HG02759 (cell line): ENCODE measurements at regions not wholly inside any gene's neighbourhood (a gene's known extent, or its start where the extent isn't known, plus 50 kb on each side); places are given as distances from the start of the nearest gene placed in this dataset.

Experiments used
- ATAC-seq: cut with Tn5 transposase; IDR thresholded peaks from one replicate; pipeline ENCODE4 v1.9.1; 2021; ENCODE audit warnings: mild to moderate bottlenecking, moderate library complexity; ENCODE audit not compliant: unreplicated experiment

DNA sequence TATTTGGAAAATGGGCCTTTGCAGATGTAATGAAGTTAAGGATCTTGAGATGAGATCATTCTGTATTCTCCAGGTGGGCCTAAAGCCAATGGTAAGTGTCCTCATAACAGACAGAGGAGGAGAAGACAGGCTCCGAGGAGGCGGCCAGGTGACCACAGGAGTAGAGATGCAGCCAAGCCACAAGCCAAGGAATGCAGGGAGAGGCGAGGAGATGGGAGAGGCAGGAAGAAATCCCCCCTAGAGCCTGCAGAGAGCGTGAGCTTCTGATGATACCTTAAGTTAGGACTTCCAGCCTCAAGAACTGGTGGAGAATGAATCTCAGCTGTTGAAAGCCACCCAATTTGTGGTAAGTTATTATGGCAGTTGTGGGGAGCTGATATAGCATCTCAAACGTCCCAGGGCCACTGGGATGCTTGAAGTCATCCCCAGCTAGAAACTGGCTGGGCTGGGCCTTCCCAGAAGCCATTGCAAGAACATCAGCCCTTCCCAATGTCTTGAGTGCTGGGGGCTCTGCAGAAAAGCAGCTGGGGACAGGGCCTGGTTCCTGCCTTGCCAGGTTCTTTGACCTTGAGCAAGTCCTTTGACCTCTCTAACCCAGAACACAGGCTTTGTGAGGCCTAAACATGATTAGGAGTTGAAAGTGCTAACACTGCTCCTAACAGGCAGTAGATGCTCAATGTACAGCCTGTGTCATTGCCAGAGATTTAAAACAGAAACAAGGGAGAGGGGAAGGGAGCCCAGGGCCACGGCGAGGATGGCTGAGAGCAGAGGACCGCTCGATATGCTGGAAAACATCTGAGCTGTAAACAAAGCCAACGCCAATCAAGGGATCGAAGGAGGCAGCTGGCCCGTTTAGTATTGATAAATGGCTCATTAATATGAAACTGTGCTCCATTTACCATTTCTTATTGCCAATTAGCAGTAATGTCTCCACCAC is 632.3 kb downstream of the TBC1D22A start:
- ATAC-seq: no peak

DNA sequence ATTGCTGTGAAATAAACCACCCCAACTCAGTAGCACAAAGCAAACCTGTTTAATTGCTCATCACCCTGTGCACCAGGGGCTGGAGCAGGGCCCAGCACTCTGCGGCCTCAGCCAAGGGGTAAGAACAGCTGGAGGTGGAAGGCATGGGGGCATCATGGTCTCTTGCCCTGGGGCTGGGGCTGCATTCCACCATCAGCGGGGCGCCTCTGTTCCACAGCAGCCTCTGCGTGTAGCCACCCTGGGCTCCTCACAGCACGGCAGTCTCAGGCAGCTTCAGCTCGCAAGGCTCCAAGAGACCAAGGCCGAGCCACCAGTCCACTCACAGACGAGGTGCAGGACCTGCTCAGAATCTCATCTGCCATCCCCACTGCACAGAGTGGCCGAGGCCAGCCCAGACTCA is 630.7 kb downstream of the TBC1D22A start:
- ATAC-seq: no peak

DNA sequence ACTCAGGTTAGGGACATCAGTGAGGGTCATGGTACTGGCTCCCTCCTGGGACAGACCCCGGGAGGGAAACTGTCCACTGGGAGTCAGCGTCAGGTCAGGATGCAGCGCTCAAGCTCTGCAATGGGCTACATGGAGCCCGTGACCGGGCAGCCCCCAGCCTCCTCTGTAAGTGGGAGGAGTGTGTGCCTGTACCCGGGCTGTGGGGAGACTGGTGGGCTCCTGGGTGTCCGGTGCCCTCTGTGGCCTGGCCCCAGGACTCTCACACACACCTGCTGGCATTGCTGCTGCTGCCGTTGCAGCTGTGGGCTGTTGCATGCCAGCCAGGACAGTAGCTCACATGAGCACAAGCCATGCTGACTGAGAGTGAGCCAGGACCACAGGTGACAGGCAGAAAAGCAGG is 630.3 kb downstream of the TBC1D22A start:
- no peak for ATAC-seq

DNA sequence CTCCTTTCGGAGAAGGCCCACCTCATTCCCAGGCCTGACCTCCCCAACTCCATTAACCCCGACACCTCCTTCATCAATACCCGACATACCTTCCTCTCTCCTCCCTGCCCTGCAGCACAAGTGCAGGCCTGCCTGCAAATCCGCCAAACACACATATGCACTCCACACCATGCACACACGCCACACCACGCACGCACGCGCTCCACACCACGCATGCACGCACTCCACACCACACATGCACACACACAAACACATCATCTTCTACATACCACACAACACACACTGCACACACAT is 629.6 kb downstream of the TBC1D22A start:
- ATAC-seq: no peak

DNA sequence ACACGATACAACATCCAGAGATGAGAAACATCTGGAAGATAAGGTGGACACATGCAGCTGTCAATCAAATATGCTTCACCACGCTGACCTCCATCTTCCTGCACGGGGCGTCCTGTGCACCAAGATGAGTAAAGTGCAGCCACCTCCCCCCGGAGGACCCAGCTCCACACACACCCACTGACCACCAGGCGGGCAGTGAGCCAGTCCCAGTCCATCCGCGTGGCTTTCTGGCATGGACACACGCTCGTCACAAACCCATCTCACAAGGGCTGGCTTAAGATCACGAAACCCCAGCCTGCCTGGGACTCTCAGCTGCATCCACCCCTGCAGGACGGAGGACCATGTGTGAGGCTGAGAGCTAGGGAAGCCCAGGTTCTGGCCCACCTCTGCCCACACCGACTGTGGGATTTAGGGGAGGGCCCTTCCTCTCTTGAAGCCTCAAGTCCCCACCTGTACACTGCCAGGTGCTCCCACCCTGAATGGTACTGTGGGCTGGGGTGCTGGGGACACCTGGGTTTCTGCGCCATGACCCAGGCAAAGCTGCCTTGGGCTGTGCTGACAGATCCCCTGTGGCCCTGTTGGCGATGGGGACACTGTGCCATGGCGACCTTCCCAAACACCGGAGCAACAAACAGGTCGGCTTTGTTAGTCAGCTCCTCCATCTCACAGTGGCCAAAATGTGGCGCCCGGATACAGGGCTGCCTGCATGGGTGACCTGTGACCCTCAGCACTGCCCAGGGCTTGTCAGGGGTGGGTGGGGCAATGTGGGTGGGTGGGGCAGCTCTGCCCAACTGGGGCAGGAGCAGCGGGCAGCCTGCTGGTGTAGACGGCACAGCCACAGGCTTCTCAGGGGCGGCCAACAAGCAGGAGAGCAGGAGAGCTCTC is 629.0 kb downstream of the TBC1D22A start:
- no peak for ATAC-seq

DNA sequence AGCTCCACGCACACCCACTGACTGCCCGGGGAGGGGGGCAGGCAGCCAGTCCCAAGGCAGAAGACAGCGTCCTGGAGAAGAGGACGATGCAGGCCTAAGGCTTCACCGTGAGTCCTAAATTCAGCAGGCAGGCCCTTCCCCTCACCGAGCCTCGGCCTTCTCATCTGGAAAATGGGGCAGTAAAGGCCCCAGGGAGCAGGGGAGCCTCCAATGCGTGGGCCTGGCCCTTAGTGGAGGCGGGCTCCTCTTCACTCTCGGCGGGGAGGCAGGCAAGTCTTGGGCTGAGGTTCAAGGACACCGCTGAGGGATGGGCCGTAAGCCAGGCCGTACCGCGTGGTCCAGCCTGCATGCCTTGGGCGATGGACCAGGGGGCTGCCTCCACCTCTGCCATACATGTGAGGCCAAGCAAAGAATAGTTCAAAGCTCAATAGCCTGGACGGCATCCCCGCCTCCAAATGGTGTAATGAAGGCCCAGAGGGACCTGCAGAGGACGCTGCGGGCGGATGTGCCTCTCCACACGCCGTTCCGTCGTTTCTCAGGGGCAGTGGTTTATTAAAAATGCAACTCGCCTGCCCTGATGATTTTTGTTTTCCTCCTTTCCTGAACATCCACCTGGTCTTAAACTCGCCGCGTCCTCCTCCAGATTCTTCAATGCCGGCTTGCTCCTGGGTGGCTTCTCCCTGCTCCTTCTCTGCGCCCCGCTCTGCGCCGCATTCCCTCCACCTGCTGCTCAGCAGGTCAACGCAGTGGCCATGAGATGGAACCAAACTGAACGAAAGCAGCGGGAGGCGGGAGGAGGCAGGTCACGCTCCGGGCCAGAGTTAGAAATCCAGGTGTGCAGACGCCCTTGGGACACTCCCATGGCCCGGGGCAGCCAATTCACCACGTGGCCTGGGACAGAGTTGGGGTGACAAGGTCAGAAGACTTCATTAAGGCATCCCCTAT is 627.8 kb downstream of the TBC1D22A start:
- ATAC-seq: no peak

DNA sequence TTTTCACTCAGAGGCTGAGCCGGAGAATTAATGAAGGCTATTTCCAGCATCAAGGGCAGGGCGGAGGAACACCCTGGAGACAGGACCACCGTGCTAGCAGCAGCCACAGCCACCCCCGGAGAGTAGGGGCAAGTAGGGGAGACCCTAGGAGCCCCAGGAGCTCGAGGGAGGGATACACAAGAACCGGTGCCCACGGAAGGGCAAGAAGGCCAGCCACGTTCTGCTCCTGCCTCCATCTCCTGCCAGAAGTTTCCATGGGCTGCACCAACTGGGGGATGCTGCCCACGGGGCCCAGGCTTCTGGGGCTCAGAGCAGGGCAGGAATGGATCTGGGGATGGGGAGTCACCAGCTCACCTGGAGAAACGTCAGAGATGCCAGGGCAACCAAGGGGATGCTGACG is 626.8 kb downstream of the TBC1D22A start:
- ATAC-seq: no peak

DNA sequence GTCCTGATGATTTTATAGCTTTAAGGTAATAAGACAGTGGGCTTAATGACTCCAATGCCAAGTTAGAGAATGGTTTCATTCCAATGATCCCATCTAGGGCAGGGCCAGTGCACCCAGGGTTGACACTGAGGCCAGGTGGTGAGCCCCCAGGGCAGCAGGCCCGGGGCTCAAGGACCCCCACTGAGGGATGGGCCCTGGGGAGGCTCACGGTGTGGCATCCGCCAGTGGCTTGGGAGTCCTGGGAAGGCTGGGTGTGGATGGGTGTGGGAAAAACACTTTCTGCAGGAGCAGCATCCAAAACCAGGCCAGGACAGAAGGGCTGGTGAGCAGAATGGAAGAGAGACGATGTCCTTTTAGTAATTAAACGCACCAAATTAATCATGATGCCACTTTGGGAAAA is 626.3 kb downstream of the TBC1D22A start:
- ATAC-seq: no peak

DNA sequence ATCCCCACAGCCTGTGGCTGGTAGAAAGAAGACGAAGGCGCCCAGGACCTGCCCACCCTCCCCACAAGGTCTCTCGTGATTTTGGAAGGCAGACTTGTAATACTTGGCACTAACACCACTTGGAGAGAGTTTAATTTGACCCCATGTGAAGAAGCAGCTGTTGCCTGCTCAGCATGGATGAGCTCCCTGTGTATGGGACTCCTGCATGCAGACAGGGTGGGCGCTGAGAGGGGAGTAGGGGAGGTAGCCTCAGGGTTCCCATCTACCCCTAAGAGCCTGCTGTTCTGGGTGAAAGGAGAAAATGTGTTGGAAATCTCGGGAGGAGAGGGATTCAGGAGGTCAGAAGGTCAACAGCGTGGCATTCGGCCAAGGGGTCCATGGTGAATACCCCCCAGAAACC is 625.9 kb downstream of the TBC1D22A start:
- no peak for ATAC-seq

DNA sequence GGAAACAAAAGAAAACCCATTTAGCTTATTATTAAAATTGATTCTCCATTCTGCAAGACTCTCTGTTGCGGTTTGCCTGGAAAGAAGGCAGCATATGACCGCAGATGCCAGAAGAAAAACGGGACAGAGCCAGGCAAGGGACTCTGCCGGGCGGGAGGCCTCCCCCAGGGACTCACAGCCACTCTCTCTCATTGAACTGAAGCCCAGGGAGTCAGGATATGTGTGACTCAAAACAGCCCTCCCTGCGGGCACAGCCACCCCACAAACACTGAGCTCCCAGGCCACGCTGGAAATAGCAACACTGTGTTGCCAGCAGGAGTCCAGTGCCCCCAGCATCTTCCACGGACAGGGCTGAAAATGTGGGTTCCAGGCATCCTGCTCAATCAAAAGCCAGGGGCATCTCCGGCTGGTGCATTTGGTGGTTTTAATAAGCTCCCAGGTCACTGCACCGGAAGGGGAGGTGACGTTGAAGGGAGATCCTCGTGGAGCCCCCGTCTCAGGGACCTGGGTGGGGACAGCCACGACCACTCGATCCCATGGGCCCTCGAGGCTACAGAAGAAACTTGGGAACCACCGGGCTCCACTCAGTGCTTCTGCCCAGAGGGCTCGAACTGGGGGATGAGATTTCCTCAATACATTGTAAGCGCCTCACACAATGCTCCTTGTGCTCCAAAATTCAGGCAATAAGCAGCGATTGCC is 624.5 kb downstream of the TBC1D22A start:
- no peak for ATAC-seq

DNA sequence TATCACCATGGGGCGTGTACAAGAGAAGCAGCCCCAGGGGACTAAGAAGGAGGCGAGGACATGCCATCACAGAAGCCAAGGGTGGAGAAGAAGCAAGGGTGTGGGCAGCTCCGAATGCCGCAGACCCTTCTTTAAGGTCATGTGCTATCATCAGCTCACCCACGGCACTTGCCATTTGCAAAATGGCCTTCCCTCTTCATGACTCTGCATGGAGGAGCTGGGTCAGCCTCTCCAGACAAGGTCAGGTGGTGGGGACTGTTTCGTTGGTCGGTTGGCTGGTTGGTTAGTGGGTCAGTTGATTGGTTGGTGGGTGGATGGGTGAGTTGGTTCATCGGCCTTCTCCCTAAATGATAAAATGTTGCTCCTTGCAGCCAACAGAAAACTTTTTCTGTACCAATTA is 622.5 kb downstream of the TBC1D22A start:
- no peak for ATAC-seq

DNA sequence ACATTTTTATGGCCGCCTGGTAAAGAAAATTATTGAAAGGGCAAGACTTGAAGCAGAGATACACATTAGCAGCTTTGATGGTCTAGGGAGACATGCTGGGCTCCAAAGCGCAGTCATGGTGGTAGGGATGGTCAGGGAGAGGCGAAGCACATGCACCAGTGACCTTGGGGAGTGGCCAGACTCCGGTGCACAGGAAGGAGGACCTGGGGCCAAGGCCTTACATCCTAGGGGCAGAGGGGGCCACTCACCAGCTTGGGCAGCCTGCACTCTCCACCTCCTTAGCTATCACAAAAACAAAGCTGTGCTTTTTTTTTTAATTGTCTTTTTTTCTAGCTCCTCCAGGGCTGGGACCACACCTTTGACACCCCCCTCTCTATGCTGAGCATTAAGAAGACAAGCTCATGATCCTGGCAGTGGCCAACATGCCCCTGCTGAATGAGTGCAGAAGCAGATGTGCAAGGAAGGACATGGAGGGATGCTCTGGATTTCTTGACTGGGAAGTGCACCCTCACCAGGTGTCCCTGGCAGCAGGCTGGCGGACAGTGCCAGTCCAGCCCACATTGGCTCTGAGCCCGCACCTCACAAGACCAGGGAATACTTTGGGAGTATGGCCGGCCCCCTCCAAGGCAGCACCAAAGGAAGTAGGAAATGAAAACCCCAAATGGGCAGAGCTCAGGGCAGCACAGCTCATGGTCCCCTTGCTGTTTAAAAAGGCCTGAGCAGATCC is 619.9 kb downstream of the TBC1D22A start:
- ATAC-seq: no peak

DNA sequence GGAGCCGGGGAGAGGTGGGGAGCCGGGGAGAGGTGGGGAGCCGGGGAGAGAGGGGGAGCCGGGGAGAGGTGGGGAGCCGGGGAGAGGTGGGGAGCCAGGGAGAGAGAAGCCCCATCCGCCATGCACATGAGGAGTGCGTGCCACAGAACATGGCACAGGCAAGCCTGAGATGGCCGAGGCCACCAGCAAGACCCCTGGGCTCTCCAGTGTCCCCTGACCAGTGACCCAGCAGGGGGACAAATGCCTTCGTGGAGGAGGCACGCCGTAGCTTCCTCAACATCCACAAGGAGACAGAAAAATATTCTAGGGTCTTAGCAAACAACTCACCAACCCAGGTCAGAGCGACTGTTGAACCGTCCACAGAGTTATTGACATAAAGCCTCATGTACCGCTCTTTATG is 618.8 kb downstream of the TBC1D22A start:
- ATAC-seq: no peak

DNA sequence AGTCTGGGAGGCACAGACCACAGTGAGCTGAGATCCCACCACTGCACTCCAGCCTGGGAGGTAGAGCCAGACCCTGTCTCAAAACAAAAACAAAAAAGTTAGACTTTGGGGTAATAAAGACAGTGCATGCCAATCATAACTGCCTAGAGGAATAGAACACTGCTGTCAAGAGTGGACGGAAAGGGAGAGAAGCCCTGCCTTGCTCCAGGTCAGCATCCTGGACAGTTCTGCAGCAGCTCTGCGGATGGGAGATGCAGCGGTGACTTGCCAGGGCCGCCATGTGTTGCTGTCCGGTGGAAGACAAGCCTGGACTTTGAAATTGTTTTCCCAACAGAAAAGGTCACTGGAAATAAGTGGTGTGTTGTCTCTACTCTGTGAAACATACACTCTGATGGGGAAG is 618.2 kb downstream of the TBC1D22A start:
- ATAC-seq: no peak

DNA sequence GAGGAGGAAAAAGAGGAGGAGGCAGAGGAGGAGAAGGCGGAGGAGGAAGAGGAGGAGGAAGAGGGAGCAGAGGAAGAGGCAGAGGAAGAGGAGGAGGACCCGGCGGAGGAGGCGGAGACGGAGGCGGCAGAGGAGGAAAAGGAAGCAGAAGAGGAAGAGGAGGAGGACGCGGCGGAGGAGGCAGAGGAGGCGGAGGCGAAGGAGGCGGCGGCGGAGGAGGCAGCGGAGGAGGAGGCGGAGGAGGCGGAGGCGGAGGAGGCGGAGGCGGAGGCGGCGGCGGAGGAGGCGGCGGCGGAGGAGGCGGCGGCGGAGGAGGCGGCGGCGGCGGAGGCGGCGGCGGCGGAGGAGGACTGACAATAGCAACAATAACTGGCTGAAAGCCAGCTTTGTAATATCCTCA is 616.6 kb downstream of the TBC1D22A start:
- ATAC-seq: no peak

DNA sequence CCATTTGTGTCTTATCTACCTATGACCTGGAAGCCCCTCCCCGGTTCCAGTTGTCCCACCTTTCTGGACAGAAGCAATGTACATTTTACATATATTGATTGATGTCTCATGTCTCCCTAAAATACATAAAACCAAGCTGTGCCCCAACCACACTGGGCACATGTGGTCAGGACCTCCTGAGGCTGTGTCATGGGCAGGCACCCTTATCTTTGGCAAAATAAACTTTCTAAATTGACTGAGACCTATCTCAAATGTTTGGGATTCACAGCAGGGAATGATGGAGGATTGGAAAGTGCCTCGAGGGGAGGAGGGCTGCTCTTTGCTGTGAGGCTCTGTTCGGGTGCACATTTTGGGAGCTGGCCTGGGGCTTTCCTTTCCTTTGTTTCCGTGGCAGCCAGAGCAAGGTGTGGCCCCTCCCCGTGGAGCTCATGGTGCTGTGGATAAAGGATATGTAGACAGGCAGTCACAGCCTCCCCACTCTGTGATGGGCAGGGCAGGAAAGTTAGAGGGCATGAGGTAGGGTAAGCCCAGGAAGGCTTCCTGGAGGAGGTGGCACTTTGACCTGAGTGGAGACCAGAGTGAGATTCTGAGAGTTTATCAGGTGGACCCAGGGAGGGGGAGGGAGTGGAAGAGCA is 615.6 kb downstream of the TBC1D22A start:
- ATAC-seq: no peak

DNA sequence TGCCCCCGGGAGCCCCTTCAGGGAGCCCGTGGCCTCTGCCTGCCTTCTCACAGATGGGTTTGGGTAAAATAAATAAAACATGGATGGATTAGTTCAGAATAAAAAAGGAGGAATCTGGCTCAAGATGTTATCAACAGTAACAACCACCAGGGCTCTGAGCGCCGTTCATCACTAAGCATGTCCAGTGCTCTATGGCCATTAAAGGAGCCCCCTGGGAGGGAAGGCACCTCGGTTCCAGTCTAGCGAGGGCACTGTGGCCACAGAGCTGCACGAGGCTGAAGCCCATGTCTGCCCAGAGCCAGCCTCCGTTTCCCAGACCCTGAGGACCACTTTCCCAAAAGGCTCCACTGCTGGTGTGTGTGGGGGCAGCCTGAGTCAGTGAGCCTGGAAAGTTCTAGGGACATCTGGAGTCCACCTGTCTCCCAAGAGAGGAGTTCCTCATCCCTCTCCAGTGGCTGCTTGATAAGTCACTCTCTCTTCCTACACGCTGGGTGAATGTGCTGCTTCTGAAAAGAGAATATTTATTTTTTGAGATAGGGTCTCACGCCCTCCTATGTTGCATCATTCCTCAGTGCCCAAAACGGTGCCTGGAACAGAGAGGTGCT is 614.6 kb downstream of the TBC1D22A start:
- ATAC-seq: no peak

DNA sequence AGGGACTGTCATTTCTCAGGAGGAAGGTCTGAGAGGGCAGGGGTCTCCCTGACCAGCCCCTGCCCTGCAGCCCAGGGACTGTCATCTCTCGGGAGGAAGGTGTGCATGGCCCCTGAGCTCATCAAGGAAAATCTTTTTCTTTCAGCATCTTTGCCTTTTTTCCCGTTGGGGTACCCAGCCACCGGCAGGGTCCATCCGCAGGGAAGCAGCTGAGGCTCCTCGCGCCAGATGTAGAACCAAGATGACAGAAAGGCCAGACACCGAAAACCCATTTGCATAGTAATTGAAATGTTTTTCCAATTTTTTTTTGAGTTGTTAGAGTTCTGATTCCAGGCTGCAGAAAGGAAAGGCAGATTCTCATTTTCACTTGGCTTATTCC is 613.9 kb downstream of the TBC1D22A start:
- ATAC-seq: no peak
